H9 (cell line): ENCODE measurements at regions not wholly inside any gene's neighbourhood (a gene's known extent, or its start where the extent isn't known, plus 50 kb on each side); places are given as distances from the start of the nearest gene placed in this dataset.

ENCODE experiments used
- DNase-seq: peaks from one replicate; pipeline ENCODE4 v3.0.0-alpha.2; 2017
- H2AFZ ChIP-seq: one replicate; pipeline ENCODE4 v1.6.1; 2013; ENCODE audit warnings: mild to moderate bottlenecking, low read length, control low read depth, moderate library complexity
- H2AK5ac ChIP-seq: 2 replicates; pipeline ENCODE4 v1.6.1; 2013; ENCODE audit warnings: low read length, control low read depth, mixed read lengths; ENCODE audit not compliant: insufficient read length
- H2BK120ac ChIP-seq: one replicate; pipeline ENCODE4 v1.6.1; 2013; ENCODE audit warnings: low read depth, mild to moderate bottlenecking, low read length, control low read depth, inconsistent platforms; ENCODE audit not compliant: poor library complexity, severe bottlenecking
- H2BK12ac ChIP-seq: 2 replicates; pipeline ENCODE4 v1.6.1; 2013; ENCODE audit warnings: low read length, control low read depth, mixed read lengths, low read depth; ENCODE audit not compliant: insufficient read length
- H2BK15ac ChIP-seq: 2 replicates; pipeline ENCODE4 v1.6.1; 2013; ENCODE audit warnings: low read depth, low read length, control low read depth
- H2BK20ac ChIP-seq: one replicate; pipeline ENCODE4 v1.6.1; 2013; ENCODE audit warnings: low read depth, mild to moderate bottlenecking, low read length, control low read depth, inconsistent platforms; ENCODE audit not compliant: poor library complexity, severe bottlenecking
- H2BK5ac ChIP-seq: 2 replicates; pipeline ENCODE4 v1.6.1; 2013; ENCODE audit warnings: low read length, control low read depth, mixed read lengths; ENCODE audit not compliant: insufficient read length
- H3K14ac ChIP-seq: 2 replicates; pipeline ENCODE4 v1.6.1; 2013; ENCODE audit warnings: low read length, control low read depth; ENCODE audit not compliant: insufficient read depth
- H3K18ac ChIP-seq: 2 replicates; pipeline ENCODE4 v1.6.1; 2013; ENCODE audit warnings: low read depth, mild to moderate bottlenecking, mixed read lengths, low read length, control low read depth; ENCODE audit not compliant: insufficient read length
- H3K23ac ChIP-seq: 2 replicates; pipeline ENCODE4 v1.6.1; 2013; ENCODE audit warnings: low read length, control low read depth, mixed read lengths, low read depth; ENCODE audit not compliant: insufficient read length
- H3K23me2 ChIP-seq: 2 replicates; pipeline ENCODE4 v1.6.1; 2013; ENCODE audit warnings: low read depth, mild to moderate bottlenecking, mixed read lengths, low read length, control low read depth; ENCODE audit not compliant: insufficient read length, poor library complexity, severe bottlenecking
- H3K27ac ChIP-seq: 2 replicates; pipeline ENCODE4 v1.5.1; 2013; ENCODE audit warnings: low read length, control low read depth, mixed read lengths, low read depth; ENCODE audit not compliant: insufficient read length
- H3K27me3 ChIP-seq: 2 replicates; pipeline ENCODE4 v1.6.1; 2013; ENCODE audit warnings: low read length, control low read depth, inconsistent platforms; ENCODE audit not compliant: insufficient read depth
- H3K4ac ChIP-seq: 2 replicates; pipeline ENCODE4 v1.6.1; 2013; ENCODE audit warnings: low read depth, mild to moderate bottlenecking, control low read depth, inconsistent platforms, low read length, moderate library complexity
- H3K4me1 ChIP-seq: 2 replicates; pipeline ENCODE4 v1.6.1; 2013; ENCODE audit warnings: low read length, control low read depth, inconsistent platforms; ENCODE audit not compliant: insufficient read depth
- H3K4me2 ChIP-seq: 2 replicates; pipeline ENCODE4 v1.6.1; 2013; ENCODE audit warnings: low read length, control low read depth, mixed read lengths; ENCODE audit not compliant: insufficient read length, insufficient read depth
- H3K56ac ChIP-seq: 2 replicates; pipeline ENCODE4 v1.6.1; 2013; ENCODE audit warnings: low read depth, mild to moderate bottlenecking, mixed read lengths, low read length, control low read depth; ENCODE audit not compliant: insufficient read length
- H3K79me1 ChIP-seq: 2 replicates; pipeline ENCODE4 v1.6.1; 2013; ENCODE audit warnings: low read depth, mild to moderate bottlenecking, moderate library complexity, low read length, control low read depth, inconsistent platforms; ENCODE audit not compliant: insufficient read depth, poor library complexity, severe bottlenecking
- H3K79me2 ChIP-seq: 2 replicates; pipeline ENCODE4 v1.6.1; 2013; ENCODE audit warnings: low read length, control low read depth, inconsistent platforms; ENCODE audit not compliant: insufficient read depth
- H3K9ac ChIP-seq: 2 replicates; pipeline ENCODE4 v1.6.1; 2013; ENCODE audit warnings: low read length, control low read depth, mixed read lengths; ENCODE audit not compliant: insufficient read length; ENCODE audit errors: extremely low read depth
- H3K9me3 ChIP-seq: one replicate; pipeline ENCODE4 v1.6.1; 2013; ENCODE audit warnings: low read depth, low read length, inconsistent platforms; ENCODE audit not compliant: control insufficient read depth
- H3T11ph ChIP-seq: one replicate; pipeline ENCODE4 v1.6.1; 2013; ENCODE audit warnings: mild to moderate bottlenecking, low read length, control low read depth, inconsistent platforms
- H4K20me1 ChIP-seq: one replicate; pipeline ENCODE4 v1.6.1; 2013; ENCODE audit not compliant: control insufficient read depth, insufficient read length, insufficient read depth
- H4K5ac ChIP-seq: 2 replicates; pipeline ENCODE4 v1.6.1; 2013; ENCODE audit warnings: low read depth, mild to moderate bottlenecking, mixed read lengths, low read length, control low read depth; ENCODE audit not compliant: insufficient read length
- H4K8ac ChIP-seq: replicated peaks from 2 replicates; pipeline ENCODE4 v1.6.1; 2013; ENCODE audit warnings: low read length, control low read depth, mixed read lengths, low read depth; ENCODE audit not compliant: insufficient read length
- H4K91ac ChIP-seq: 2 replicates; pipeline ENCODE4 v1.6.1; 2013; ENCODE audit warnings: low read depth, mild to moderate bottlenecking, moderate library complexity, mixed read lengths, low read length, control low read depth; ENCODE audit not compliant: insufficient read length
- H3K27ac Mint-ChIP-seq, 3 experiments: 2 replicates in 2 of 3; 3 replicates in 1 of 3; pipeline ENCODE4 v1.8.0; 2020 to 2021; ENCODE audit warnings: mixed read lengths in 3 of 3, mild to moderate bottlenecking in 1 of 3, moderate library complexity in 1 of 3
- H3K27me3 Mint-ChIP-seq: 2 replicates; pipeline ENCODE4 v1.8.0; 2021; ENCODE audit warnings: low read depth, mild to moderate bottlenecking, moderate library complexity, mixed read lengths
- H3K36me3 Mint-ChIP-seq, 3 experiments: 2 replicates in 2 of 3; 3 replicates in 1 of 3; pipeline ENCODE4 v1.8.0; 2020 to 2021; ENCODE audit warnings: low read depth in 3 of 3, mixed read lengths in 3 of 3; ENCODE audit not compliant: insufficient read depth in 1 of 3
- H3K4me1 Mint-ChIP-seq, 2 experiments: 2 replicates each; pipeline ENCODE4 v1.8.0; 2020; ENCODE audit warnings: mixed read lengths in 2 of 2
- H3K4me3 Mint-ChIP-seq, 2 experiments: 2 replicates in 1 of 2; 3 replicates in 1 of 2; pipeline ENCODE4 v1.8.0; 2020 to 2021; ENCODE audit warnings: mild to moderate bottlenecking in 2 of 2, mixed read lengths in 2 of 2, moderate library complexity in 1 of 2
- H3K9me3 Mint-ChIP-seq, 2 experiments: 2 replicates in 1 of 2; 3 replicates in 1 of 2; pipeline ENCODE4 v1.8.0; 2020; ENCODE audit warnings: mild to moderate bottlenecking in 2 of 2, mixed read lengths in 2 of 2, moderate library complexity in 1 of 2
- CTCF ChIP-seq: fragments of 200-600 bp; sonication (generic); conservative IDR thresholded peaks from 3 replicates; pipeline ENCODE4 v1.8.0; 2021; ENCODE audit warnings: antibody characterized with exemption, mild to moderate bottlenecking
- WGBS: extraction: QIAGEN DNeasy Blood & Tissue Kit; methylation state at CpG from one replicate; pipeline ENCODE4 v1.1.7; 2013; ENCODE audit warnings: missing lambda C conversion rate, low lambda C conversion rate, mixed read lengths; ENCODE audit not compliant: insufficient read length; ENCODE audit errors: extremely low coverage; 5-methylcytosine and 5-hydroxymethylcytosine counted together

- H3K4me2 ChIP-seq: no peak overlapping the region
- no peak overlapping the region for H3K4ac ChIP-seq
- no peaks in the 10 kb centered on the region; the same call in 1 of the 2 replicates for H3K79me2 ChIP-seq
- no peak overlapping the region for H3K23ac ChIP-seq
- no peak overlapping the region for H3K18ac ChIP-seq
- no peak overlapping the region for H4K5ac ChIP-seq
- H2BK15ac ChIP-seq: no peak overlapping the region
- DNase-seq: no peak
- Mint-ChIP-seq H3K4me3 (no peak overlapping the region), H3K36me3 (no peaks in the 10 kb centered on the region), H3K27me3 (peaks cover 8% of the 10 kb centered on the region), H3K4me1 (peaks cover 4 to 5% of the 10 kb centered on the region in 2 experiments; a peak in 2 of 4 replicates), H3K27ac (no peak overlapping the region), H3K9me3 (no peaks in the 10 kb centered on the region)
- H3K9me3 ChIP-seq: no peaks in the 10 kb centered on the region
- H3K79me1 ChIP-seq: no peaks in the 10 kb centered on the region
- H2BK5ac ChIP-seq: no peak overlapping the region
- no peak overlapping the region for H2BK12ac ChIP-seq
- H4K91ac ChIP-seq: no peak overlapping the region
- no peak overlapping the region for H3K14ac ChIP-seq
- no peak overlapping the region for H3K56ac ChIP-seq
- no peak overlapping the region for H2BK120ac ChIP-seq
- H3T11ph ChIP-seq: no peak overlapping the region
- no peaks in the 10 kb centered on the region for H3K23me2 ChIP-seq
- WGBS: no CpG with 5 or more reads among the region's 7 CpGs
- no peak for TF ChIP-seq CTCF
- H2AFZ ChIP-seq: no peak overlapping the region
- H4K8ac ChIP-seq: no peak overlapping the region
- no peak overlapping the region for H3K27ac ChIP-seq
- no peaks in the 10 kb centered on the region for H4K20me1 ChIP-seq
- no peak overlapping the region for H3K9ac ChIP-seq
- no peaks in the 10 kb centered on the region; the same call in 1 of the 2 replicates for H3K4me1 ChIP-seq
- H2BK20ac ChIP-seq: no peak overlapping the region
- H3K27me3 ChIP-seq: no peaks in the 10 kb centered on the region
- H2AK5ac ChIP-seq: no peak overlapping the region
These were observed 266.9 kb upstream of the NFE2L3 start for GRCh38 chr7:25885057-25885576.
